IPS-15b (cell line): ENCODE measurements at regions not wholly inside any gene's neighbourhood (a gene's known extent, or its start where the extent isn't known, plus 50 kb on each side); places are given as distances from the start of the nearest gene placed in this dataset.

ENCODE experiments used
- H3K27me3 ChIP-seq: one replicate; pipeline ENCODE4 v1.6.1; 2013; ENCODE audit warnings: low read length; ENCODE audit not compliant: control insufficient read depth, insufficient read depth
- H3K36me3 ChIP-seq: one replicate; pipeline ENCODE4 v1.6.1; 2013; ENCODE audit warnings: low read length; ENCODE audit not compliant: control insufficient read depth, insufficient read depth
- H3K4me1 ChIP-seq: one replicate; pipeline ENCODE4 v1.6.1; 2013; ENCODE audit warnings: mild to moderate bottlenecking, low read length; ENCODE audit not compliant: control insufficient read depth, insufficient read depth
- H3K4me3 ChIP-seq: one replicate; pipeline ENCODE4 v1.5.1; 2013; ENCODE audit warnings: low read depth, low read length
- H3K9ac ChIP-seq: one replicate; pipeline ENCODE4 v1.6.1; 2013; ENCODE audit warnings: low read depth, mild to moderate bottlenecking, low read length
- H3K9me3 ChIP-seq: one replicate; pipeline ENCODE4 v1.6.1; 2013; ENCODE audit warnings: mild to moderate bottlenecking, low read length; ENCODE audit not compliant: control insufficient read depth, insufficient read depth

- Histone ChIP-seq H3K27me3 (peaks cover 48% of the 10 kb centered on the region), H3K4me1 (peaks cover 6% of the 10 kb centered on the region), H3K36me3 (no peaks in the 10 kb centered on the region), H3K9me3 (no peaks in the 10 kb centered on the region), H3K9ac (no peak overlapping the region), H3K4me3 (no peak overlapping the region)
Measured at GRCh38 chr7:131903315-131903714, 346.9 kb upstream of the PODXL start.

GRCh38 chr7:131900785-131901287 is 344.4 kb upstream of the PODXL start:
- no peaks in the 10 kb centered on the region for H3K9me3 ChIP-seq
- peaks cover 32% of the 10 kb centered on the region for H3K27me3 ChIP-seq
- no peak overlapping the region for H3K4me3 ChIP-seq
- H3K9ac ChIP-seq = no peak overlapping the region
- H3K4me1 ChIP-seq = peaks cover 18% of the 10 kb centered on the region
- no peaks in the 10 kb centered on the region for H3K36me3 ChIP-seq

GRCh38 chr7:131899271-131900030 is 343.0 kb upstream of the PODXL start:
- H3K9me3 ChIP-seq = no peaks in the 10 kb centered on the region
- H3K4me1 ChIP-seq = peaks cover 20% of the 10 kb centered on the region
- H3K4me3 ChIP-seq = no peak overlapping the region
- no peaks in the 10 kb centered on the region for H3K36me3 ChIP-seq
- peaks cover 39% of the 10 kb centered on the region for H3K27me3 ChIP-seq
- H3K9ac ChIP-seq = no peak overlapping the region

- H3K9me3 ChIP-seq = no peaks in the 10 kb centered on the region
- H3K9ac ChIP-seq = no peak overlapping the region
- no peak overlapping the region for H3K4me3 ChIP-seq
- peaks cover 20% of the 10 kb centered on the region for H3K4me1 ChIP-seq
- H3K27me3 ChIP-seq = peaks cover 50% of the 10 kb centered on the region
- no peaks in the 10 kb centered on the region for H3K36me3 ChIP-seq
Measured at GRCh38 chr7:131898418-131898817, 342.0 kb upstream of the PODXL start.

GRCh38 chr7:131897790-131898165 is 341.4 kb upstream of the PODXL start:
- H3K4me3 ChIP-seq = no peak overlapping the region
- H3K9ac ChIP-seq = no peak overlapping the region
- no peaks in the 10 kb centered on the region for H3K36me3 ChIP-seq
- peaks cover 53% of the 10 kb centered on the region for H3K27me3 ChIP-seq
- no peaks in the 10 kb centered on the region for H3K9me3 ChIP-seq
- H3K4me1 ChIP-seq = peaks cover 20% of the 10 kb centered on the region

GRCh38 chr7:131897016-131897789 is 340.8 kb upstream of the PODXL start:
- Histone ChIP-seq H3K9me3 (no peaks in the 10 kb centered on the region), H3K27me3 (peaks cover 53% of the 10 kb centered on the region), H3K9ac (no peak overlapping the region), H3K4me3 (no peak overlapping the region), H3K36me3 (no peaks in the 10 kb centered on the region), H3K4me1 (peaks cover 20% of the 10 kb centered on the region)

GRCh38 chr7:131896165-131896863 is 339.9 kb upstream of the PODXL start:
- no peaks in the 10 kb centered on the region for H3K9me3 ChIP-seq
- H3K9ac ChIP-seq = no peak overlapping the region
- H3K27me3 ChIP-seq = peaks cover 53% of the 10 kb centered on the region
- H3K4me1 ChIP-seq = peaks cover 20% of the 10 kb centered on the region
- no peaks in the 10 kb centered on the region for H3K36me3 ChIP-seq
- peak overlapping the region; percentile 19 for H3K4me3 ChIP-seq

- Histone ChIP-seq H3K4me3 (no peak overlapping the region), H3K9me3 (no peaks in the 10 kb centered on the region), H3K36me3 (no peaks in the 10 kb centered on the region), H3K4me1 (peaks cover 20% of the 10 kb centered on the region), H3K27me3 (peaks cover 51% of the 10 kb centered on the region), H3K9ac (no peak overlapping the region)
Measured at GRCh38 chr7:131895541-131896164, 339.2 kb upstream of the PODXL start.

- no peaks in the 10 kb centered on the region for H3K36me3 ChIP-seq
- peaks cover 35% of the 10 kb centered on the region for H3K27me3 ChIP-seq
- H3K9ac ChIP-seq = no peak overlapping the region
- no peak overlapping the region for H3K4me3 ChIP-seq
- H3K4me1 ChIP-seq = peaks cover 22% of the 10 kb centered on the region
- no peaks in the 10 kb centered on the region for H3K9me3 ChIP-seq
Measured at GRCh38 chr7:131893631-131894340, 337.4 kb upstream of the PODXL start.

- H3K27me3 ChIP-seq = peaks cover 29% of the 10 kb centered on the region
- no peaks in the 10 kb centered on the region for H3K36me3 ChIP-seq
- no peak overlapping the region for H3K4me3 ChIP-seq
- H3K9me3 ChIP-seq = peaks cover 5% of the 10 kb centered on the region
- peak overlapping the region; percentile 47 for H3K9ac ChIP-seq
- H3K4me1 ChIP-seq = peaks cover 4% of the 10 kb centered on the region
Measured at GRCh38 chr7:131890176-131890575, 333.7 kb upstream of the PODXL start.
